Hepatocyte (in vitro differentiated cells): ENCODE measurements at regions not wholly inside any gene's neighbourhood (a gene's known extent, or its start where the extent isn't known, plus 50 kb on each side); places are given as distances from the start of the nearest gene placed in this dataset.

Experiments used
- CTCF ChIP-seq: fragments of 200-600 bp; sonication (generic); IDR thresholded peaks from 2 replicates; pipeline ENCODE4 v1.5.1; 2016; ENCODE audit warnings: antibody characterized with exemption, mild to moderate bottlenecking; ENCODE audit not compliant: poor library complexity
- EZH2 ChIP-seq: fragments of 200-600 bp; sonication (generic); IDR thresholded peaks from 2 replicates; pipeline ENCODE4 v1.6.1; 2016; ENCODE audit warnings: antibody characterized with exemption, mild to moderate bottlenecking, borderline replicate concordance

DNA sequence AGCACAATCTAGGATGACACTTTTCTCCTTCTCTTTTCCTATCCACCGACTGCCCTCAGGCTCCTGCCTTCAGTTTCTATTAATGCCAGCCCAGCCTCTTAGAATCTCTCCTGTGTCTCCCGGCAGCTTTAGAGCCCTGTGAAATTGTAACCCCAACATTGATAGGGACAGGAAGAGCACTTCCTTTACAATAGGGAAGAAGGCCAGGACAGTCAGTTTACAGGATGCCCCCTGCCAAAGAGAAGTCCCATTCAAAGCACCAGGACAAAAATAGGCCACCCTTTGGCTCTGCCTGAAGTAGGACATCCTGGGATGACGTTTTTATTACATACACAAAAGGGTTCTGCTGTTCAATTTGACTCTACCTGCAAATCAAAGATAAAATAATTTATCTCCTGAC is 64.7 kb upstream of the ANK3 start:
- TF ChIP-seq CTCF (no peak), EZH2 (no peak)
